ENCODE measurements at regions not wholly inside any gene's neighbourhood (a gene's known extent, or its start where the extent isn't known, plus 50 kb on each side); places are given as distances from the start of the nearest gene placed in this dataset.

DNA sequence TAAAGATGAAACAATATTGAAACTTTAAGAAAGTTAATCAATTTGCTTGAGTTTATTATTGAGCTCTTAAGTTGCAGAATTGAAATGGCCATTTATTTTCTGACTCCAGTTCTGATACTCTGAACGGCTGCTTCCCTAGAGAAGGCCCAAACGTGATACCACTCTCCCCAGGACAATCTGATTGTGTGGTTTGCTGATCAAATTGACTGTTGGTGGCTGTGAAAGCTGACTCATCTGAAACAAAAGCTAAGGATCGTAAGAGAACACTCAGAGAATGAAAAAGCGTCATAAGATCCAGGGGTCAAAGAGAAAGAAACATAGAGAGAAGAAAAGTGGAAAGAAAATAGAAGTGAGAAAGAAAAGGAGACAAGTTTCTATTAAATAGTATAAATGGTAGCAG is 147.2 kb downstream of the IZUMO3 start:
- TF ChIP-seq, protein P1, sequence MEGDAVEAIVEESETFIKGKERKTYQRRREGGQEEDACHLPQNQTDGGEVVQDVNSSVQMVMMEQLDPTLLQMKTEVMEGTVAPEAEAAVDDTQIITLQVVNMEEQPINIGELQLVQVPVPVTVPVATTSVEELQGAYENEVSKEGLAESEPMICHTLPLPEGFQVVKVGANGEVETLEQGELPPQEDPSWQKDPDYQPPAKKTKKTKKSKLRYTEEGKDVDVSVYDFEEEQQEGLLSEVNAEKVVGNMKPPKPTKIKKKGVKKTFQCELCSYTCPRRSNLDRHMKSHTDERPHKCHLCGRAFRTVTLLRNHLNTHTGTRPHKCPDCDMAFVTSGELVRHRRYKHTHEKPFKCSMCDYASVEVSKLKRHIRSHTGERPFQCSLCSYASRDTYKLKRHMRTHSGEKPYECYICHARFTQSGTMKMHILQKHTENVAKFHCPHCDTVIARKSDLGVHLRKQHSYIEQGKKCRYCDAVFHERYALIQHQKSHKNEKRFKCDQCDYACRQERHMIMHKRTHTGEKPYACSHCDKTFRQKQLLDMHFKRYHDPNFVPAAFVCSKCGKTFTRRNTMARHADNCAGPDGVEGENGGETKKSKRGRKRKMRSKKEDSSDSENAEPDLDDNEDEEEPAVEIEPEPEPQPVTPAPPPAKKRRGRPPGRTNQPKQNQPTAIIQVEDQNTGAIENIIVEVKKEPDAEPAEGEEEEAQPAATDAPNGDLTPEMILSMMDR (IDR thresholded peaks at IDR 0.05): no peak
- TF ChIP-seq EP300 (IDR thresholded peaks at IDR 0.05; ENCODE audit: low read depth): no peak
